ENCODE measurements at regions not wholly inside any gene's neighbourhood (a gene's known extent, or its start where the extent isn't known, plus 50 kb on each side); places are given as distances from the start of the nearest gene placed in this dataset.

DNA sequence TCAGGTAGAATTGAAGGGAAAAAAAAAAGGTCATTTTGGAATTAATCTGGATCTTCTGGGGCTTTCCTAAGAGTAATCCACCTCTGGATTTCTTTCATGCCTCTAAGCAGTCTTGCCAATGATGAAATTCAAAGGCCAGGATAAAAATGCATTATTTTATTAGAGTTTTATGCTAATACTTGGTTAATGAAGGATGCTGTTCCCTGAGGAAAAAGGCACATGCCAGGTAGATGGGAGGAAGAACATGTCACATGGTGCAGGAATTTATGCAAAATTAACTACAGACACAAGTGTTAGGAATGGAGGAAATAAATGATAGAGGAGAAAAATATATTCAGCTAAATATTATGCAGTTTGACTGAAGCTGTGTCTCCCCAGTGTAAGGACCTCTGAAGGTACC is 792.0 kb downstream of the ETS1 start:
- no peak for TF ChIP-seq TAF1 (IDR thresholded peaks at IDR 0.05; ENCODE audit: borderline replicate concordance, low read depth, low read length)
- no peak for TF ChIP-seq POLR2A (IDR thresholded peaks at IDR 0.05; ENCODE audit: low read depth, low read length)
- no peak for TF ChIP-seq POLR2AphosphoS5 (IDR thresholded peaks at IDR 0.05; ENCODE audit: low read depth, low read length)
